GM18517 (cell line): ENCODE measurements at regions not wholly inside any gene's neighbourhood (a gene's known extent, or its start where the extent isn't known, plus 50 kb on each side); places are given as distances from the start of the nearest gene placed in this dataset.

ENCODE experiments used
- ATAC-seq: cut with Tn5 transposase; IDR thresholded peaks from one replicate; pipeline ENCODE4 v1.9.1; 2021; ENCODE audit warnings: mild to moderate bottlenecking, moderate library complexity; ENCODE audit not compliant: unreplicated experiment

GRCh38 chr5:167743695-167744464, 547.6 kb upstream of the WWC1 start:
- no peak for ATAC-seq

GRCh38 chr5:167745868-167746267, 545.6 kb upstream of the WWC1 start:
- ATAC-seq: no peak

- no peak for ATAC-seq
These were observed 540.9 kb upstream of the WWC1 start for GRCh38 chr5:167750586-167750985.

GRCh38 chr5:167752936-167753335, 538.5 kb upstream of the WWC1 start:
- no peak for ATAC-seq

- ATAC-seq: no peak
These were observed 537.5 kb upstream of the WWC1 start for GRCh38 chr5:167753725-167754490.

- ATAC-seq: no peak
These were observed 536.9 kb upstream of the WWC1 start for GRCh38 chr5:167754501-167755021.

- ATAC-seq: no peak
These were observed 536.0 kb upstream of the WWC1 start for GRCh38 chr5:167755420-167755819.

GRCh38 chr5:167759057-167759821, 532.2 kb upstream of the WWC1 start:
- no peak for ATAC-seq

GRCh38 chr5:167763772-167764171, 527.7 kb upstream of the WWC1 start:
- ATAC-seq: no peak

GRCh38 chr5:167764641-167765289, 526.7 kb upstream of the WWC1 start:
- no peak for ATAC-seq

GRCh38 chr5:167765352-167765751, 526.1 kb upstream of the WWC1 start:
- no peak for ATAC-seq

- no peak for ATAC-seq
These were observed 524.5 kb upstream of the WWC1 start for GRCh38 chr5:167766957-167767356.

GRCh38 chr5:167767795-167768194, 523.6 kb upstream of the WWC1 start:
- ATAC-seq: no peak

GRCh38 chr5:167769846-167770413, 521.5 kb upstream of the WWC1 start:
- ATAC-seq: no peak

GRCh38 chr5:167770461-167770860, 521.0 kb upstream of the WWC1 start:
- no peak for ATAC-seq

GRCh38 chr5:167771571-167771970, 519.9 kb upstream of the WWC1 start:
- ATAC-seq: no peak

- no peak for ATAC-seq
These were observed 517.7 kb upstream of the WWC1 start for GRCh38 chr5:167773668-167774301.

GRCh38 chr5:167777746-167778145, 513.7 kb upstream of the WWC1 start:
- no peak for ATAC-seq

- no peak for ATAC-seq
These were observed 513.2 kb upstream of the WWC1 start for GRCh38 chr5:167778228-167778627.

- ATAC-seq: no peak
These were observed 511.8 kb upstream of the WWC1 start for GRCh38 chr5:167779644-167780043.
